ENCODE measurements at regions not wholly inside any gene's neighbourhood (a gene's known extent, or its start where the extent isn't known, plus 50 kb on each side); places are given as distances from the start of the nearest gene placed in this dataset.

GRCh38 chr2:3951131-3951954 lies 248.0 kb downstream of the DCDC2C start:
- TF ChIP-seq CTCF (IDR thresholded peaks at IDR 0.05): no peak
- WGBS, 2 donors: 74 to 89% methylated on average over 11 of the region's 11 CpGs
- no peaks in the 10 kb centered on the region for H3K36me3 ChIP-seq
- H3K4me3 ChIP-seq: no peak overlapping the region
- no peaks in the 10 kb centered on the region for H3K9me3 ChIP-seq
- no peak overlapping the region for H3K27ac ChIP-seq
- ATAC-seq (no peak), DNase-seq (no peak), FAIRE-seq (no peak)
- no peaks in the 10 kb centered on the region for H3K4me1 ChIP-seq
- intact Hi-C loops (cut with DNase I): loop anchor here in 2 of 3 donors (10.0 kb wide), 2 partner anchors 823 to 1413 kb away; no protein-coding TSS in a partner anchor
- peaks cover 0 to 8% (median 0%) of the 10 kb centered on the region in 4 donors for H3K27me3 ChIP-seq

DNA sequence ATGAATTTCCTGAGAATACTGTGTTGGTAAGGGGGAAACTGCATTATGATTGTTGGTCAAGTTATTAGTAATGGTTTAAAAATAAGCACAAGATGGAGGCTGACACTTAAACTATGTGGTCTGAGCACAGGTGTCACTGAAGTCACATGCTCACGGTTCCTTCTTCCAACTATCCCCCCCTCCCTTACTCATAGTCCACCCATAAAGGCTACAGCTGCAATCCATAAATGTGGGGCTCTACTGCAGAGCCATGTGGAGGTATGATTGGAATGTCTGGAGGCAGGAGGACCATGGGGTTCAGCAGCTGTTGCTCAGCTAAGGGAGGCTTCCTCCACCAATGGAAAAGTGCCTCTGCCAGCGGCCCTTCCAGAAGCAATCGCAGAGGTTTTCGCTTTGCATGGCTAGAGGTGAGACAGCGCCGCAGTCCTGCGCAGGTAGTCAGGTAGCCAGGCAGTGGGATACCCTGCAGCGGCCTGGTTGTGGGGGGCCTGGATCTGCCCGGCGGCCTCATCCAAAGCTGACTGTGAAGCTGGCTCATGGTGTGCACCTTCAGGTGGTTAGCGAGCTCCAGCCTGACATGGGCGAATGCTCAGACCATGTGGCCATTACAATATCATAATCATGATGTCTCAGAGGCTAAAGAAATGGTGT lies 249.6 kb downstream of the DCDC2C start:
- no peak overlapping the region for H3K4me3 ChIP-seq
- ATAC-seq: no peak
- no peaks in the 10 kb centered on the region for H3K9me3 ChIP-seq
- WGBS, 2 donors: 72 to 76% methylated on average over 12 of the region's 12 CpGs
- H3K4me1 ChIP-seq: no peaks in the 10 kb centered on the region
- H3K27ac ChIP-seq: no peak overlapping the region
- no peak for TF ChIP-seq CTCF (IDR thresholded peaks at IDR 0.05)
- H3K27me3 ChIP-seq: peaks cover 0 to 8% (median 0%) of the 10 kb centered on the region in 4 donors
- intact Hi-C loops (cut with DNase I): loop anchor here in 2 of 3 donors (10.0 kb wide), 2 partner anchors 822 to 1412 kb away; no protein-coding TSS in a partner anchor
- H3K36me3 ChIP-seq: no peaks in the 10 kb centered on the region
- no peak for DNase-seq
- FAIRE-seq: no peak

DNA sequence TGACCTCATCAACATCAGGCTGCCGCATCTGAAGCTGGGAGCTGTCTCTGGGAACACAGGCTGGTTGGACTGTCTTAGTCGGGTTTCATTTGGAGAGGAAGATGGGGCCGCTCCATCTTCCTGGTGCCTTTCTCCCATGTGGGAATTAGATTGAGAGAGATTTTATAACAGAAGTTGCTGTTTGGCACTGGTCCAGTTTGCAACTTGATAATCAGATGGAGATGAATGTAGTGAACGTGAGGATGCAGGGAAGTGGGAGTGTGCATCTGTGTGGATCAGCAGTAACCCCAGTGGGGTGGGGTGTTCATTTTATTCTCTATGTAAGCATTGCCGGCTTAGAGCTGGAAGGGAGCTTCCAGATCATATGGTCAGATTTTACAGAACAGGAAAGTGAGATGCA lies 250.9 kb downstream of the DCDC2C start:
- H3K4me3 ChIP-seq: no peak overlapping the region
- no peak for ATAC-seq
- TF ChIP-seq CTCF (IDR thresholded peaks at IDR 0.05): no peak
- peaks cover 0 to 8% (median 0%) of the 10 kb centered on the region in 4 donors for H3K27me3 ChIP-seq
- FAIRE-seq: no peak
- intact Hi-C loops (cut with DNase I): loop anchor here in 2 of 3 donors (10.0 kb wide), 2 partner anchors 821 to 1411 kb away; no protein-coding TSS in a partner anchor
- no peaks in the 10 kb centered on the region for H3K36me3 ChIP-seq
- H3K9me3 ChIP-seq: no peaks in the 10 kb centered on the region
- DNase-seq: no peak
- H3K27ac ChIP-seq: no peak overlapping the region
- no peaks in the 10 kb centered on the region for H3K4me1 ChIP-seq
- 42 to 54% methylated on average over 5 of the region's 5 CpGs for WGBS, 2 donors

DNA sequence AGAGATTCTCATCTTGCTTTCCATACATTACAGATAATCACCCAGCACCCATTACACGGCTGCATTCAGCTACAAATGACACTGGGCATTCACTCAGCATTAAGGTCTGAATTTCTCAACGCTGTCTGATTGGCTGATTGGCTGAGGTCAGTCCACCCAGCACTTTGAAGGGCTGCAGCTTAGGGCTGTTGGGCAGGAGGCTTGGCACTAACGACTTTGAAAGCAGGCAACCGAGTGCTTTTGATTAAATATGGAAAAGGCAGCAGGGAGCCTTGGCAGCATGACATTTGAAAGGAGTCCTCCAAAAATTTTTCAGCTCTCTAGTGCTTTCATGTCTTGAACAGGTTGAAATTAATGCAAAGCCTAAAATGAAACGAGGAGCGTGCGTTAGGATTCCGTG lies 253.0 kb downstream of the DCDC2C start:
- H3K27me3 ChIP-seq: peaks cover 0 to 8% (median 0%) of the 10 kb centered on the region in 4 donors
- H3K4me1 ChIP-seq: no peaks in the 10 kb centered on the region
- TF ChIP-seq CTCF (IDR thresholded peaks at IDR 0.05): no peak
- H3K27ac ChIP-seq: no peak overlapping the region
- no peaks in the 10 kb centered on the region for H3K9me3 ChIP-seq
- DNase-seq (no peak), FAIRE-seq (no peak), ATAC-seq (no peak)
- WGBS, 2 donors: 38 to 53% methylated on average over 8 of the region's 8 CpGs
- no peak overlapping the region for H3K4me3 ChIP-seq
- intact Hi-C loops (cut with DNase I): loop anchor here in 2 of 3 donors (10.0 kb wide), 2 partner anchors 818 to 1408 kb away; no protein-coding TSS in a partner anchor
- H3K36me3 ChIP-seq: no peaks in the 10 kb centered on the region

Data from pancreas (tissue), 10 donors.